Left kidney (tissue), 1 donor: ENCODE measurements at regions not wholly inside any gene's neighbourhood (a gene's known extent, or its start where the extent isn't known, plus 50 kb on each side); places are given as distances from the start of the nearest gene placed in this dataset.

Experiments
- DNase-seq: peaks from one replicate; pipeline ENCODE4 v3.0.0-alpha.2; 2013

GRCh38 chr14:39977198-39977597 is 545.0 kb upstream of the FBXO33 start:
- DNase-seq: no peak

- no peak for DNase-seq
These were observed 541.8 kb upstream of the FBXO33 start for GRCh38 chr14:39974036-39974435.

GRCh38 chr14:39972704-39973103 is 540.5 kb upstream of the FBXO33 start:
- no peak for DNase-seq

GRCh38 chr14:39967885-39968284 is 535.7 kb upstream of the FBXO33 start:
- no peak for DNase-seq

- DNase-seq: no peak
These were observed 525.8 kb upstream of the FBXO33 start for GRCh38 chr14:39957987-39958386.

- DNase-seq: no peak
These were observed 525.1 kb upstream of the FBXO33 start for GRCh38 chr14:39957290-39957689.

GRCh38 chr14:39956372-39956771 is 524.1 kb upstream of the FBXO33 start:
- DNase-seq: no peak

GRCh38 chr14:39948235-39948634 is 516.0 kb upstream of the FBXO33 start:
- DNase-seq: no peak

GRCh38 chr14:39946807-39947206 is 514.6 kb upstream of the FBXO33 start:
- DNase-seq: no peak

GRCh38 chr14:39939023-39939422 is 506.8 kb upstream of the FBXO33 start:
- no peak for DNase-seq

- DNase-seq: no peak
These were observed 480.2 kb upstream of the FBXO33 start for GRCh38 chr14:39912192-39913100.

- no peak for DNase-seq
These were observed 465.4 kb upstream of the FBXO33 start for GRCh38 chr14:39897657-39898056.

GRCh38 chr14:39890026-39890425 is 457.8 kb upstream of the FBXO33 start:
- DNase-seq: no peak

GRCh38 chr14:39884091-39884490 is 451.9 kb upstream of the FBXO33 start:
- no peak for DNase-seq

GRCh38 chr14:39880965-39881364 is 448.7 kb upstream of the FBXO33 start:
- DNase-seq: no peak

- DNase-seq: no peak
These were observed 448.0 kb upstream of the FBXO33 start for GRCh38 chr14:39880106-39880695.

- DNase-seq: no peak
These were observed 445.5 kb upstream of the FBXO33 start for GRCh38 chr14:39877577-39878190.

GRCh38 chr14:39876916-39877315 is 444.7 kb upstream of the FBXO33 start:
- DNase-seq: no peak

- no peak for DNase-seq
These were observed 442.8 kb upstream of the FBXO33 start for GRCh38 chr14:39875028-39875427.

- no peak for DNase-seq
These were observed 441.6 kb upstream of the FBXO33 start for GRCh38 chr14:39873791-39874190.

GRCh38 chr14:39868949-39869348 is 436.7 kb upstream of the FBXO33 start:
- DNase-seq: no peak

- DNase-seq: no peak
These were observed 436.0 kb upstream of the FBXO33 start for GRCh38 chr14:39868251-39868650.

GRCh38 chr14:39863441-39863840 is 431.2 kb upstream of the FBXO33 start:
- no peak for DNase-seq
